HFFc6 (cell line): ENCODE measurements at regions not wholly inside any gene's neighbourhood (a gene's known extent, or its start where the extent isn't known, plus 50 kb on each side); places are given as distances from the start of the nearest gene placed in this dataset.

ENCODE experiments used
- DNase-seq: peaks from one replicate; pipeline ENCODE4 v3.0.0-alpha.2; 2018
- H3K27ac Mint-ChIP-seq: 2 replicates; pipeline ENCODE4 v1.8.0; 2020; ENCODE audit warnings: mild to moderate bottlenecking, mixed read lengths
- H3K27me3 Mint-ChIP-seq: 2 replicates; pipeline ENCODE4 v1.8.0; 2021; ENCODE audit warnings: mild to moderate bottlenecking, moderate library complexity, mixed read lengths; ENCODE audit not compliant: insufficient read depth
- H3K36me3 Mint-ChIP-seq: 2 replicates; pipeline ENCODE4 v1.8.0; 2021; ENCODE audit warnings: low read depth, mixed read lengths
- H3K4me1 Mint-ChIP-seq: 2 replicates; pipeline ENCODE4 v1.8.0; 2020; ENCODE audit warnings: low read depth, mixed read lengths
- H3K4me3 Mint-ChIP-seq: 2 replicates; pipeline ENCODE4 v1.8.0; 2020; ENCODE audit warnings: mild to moderate bottlenecking, moderate library complexity, mixed read lengths
- H3K9me3 Mint-ChIP-seq: 2 replicates; pipeline ENCODE4 v1.8.0; 2020; ENCODE audit warnings: mild to moderate bottlenecking, mixed read lengths
- CTCF ChIP-seq: fragments of 200-600 bp; sonication (generic); IDR thresholded peaks from 2 replicates; pipeline ENCODE4 v1.5.0; 2021; ENCODE audit warnings: antibody characterized with exemption, mild to moderate bottlenecking

GRCh38 chr18:41311571-41312547 is 643.2 kb upstream of the PIK3C3 start:
- H3K4me1 Mint-ChIP-seq = no peaks in the 10 kb centered on the region
- no peak for DNase-seq
- peaks cover 4% of the 10 kb centered on the region; the same call in 1 of the 2 replicates for H3K9me3 Mint-ChIP-seq
- no peak for TF ChIP-seq CTCF
- H3K4me3 Mint-ChIP-seq = no peak overlapping the region
- H3K27me3 Mint-ChIP-seq = no peaks in the 10 kb centered on the region; the same call in 1 of the 2 replicates
- no peaks in the 10 kb centered on the region for H3K36me3 Mint-ChIP-seq
- no peak overlapping the region for H3K27ac Mint-ChIP-seq

GRCh38 chr18:41297740-41298139 is 657.3 kb upstream of the PIK3C3 start:
- no peak overlapping the region for H3K4me3 Mint-ChIP-seq
- no peaks in the 10 kb centered on the region for H3K27me3 Mint-ChIP-seq
- no peaks in the 10 kb centered on the region for H3K4me1 Mint-ChIP-seq
- DNase-seq = no peak
- peaks cover 7% of the 10 kb centered on the region for H3K9me3 Mint-ChIP-seq
- H3K27ac Mint-ChIP-seq = no peak overlapping the region
- TF ChIP-seq CTCF = no peak
- H3K36me3 Mint-ChIP-seq = no peaks in the 10 kb centered on the region

- Mint-ChIP-seq H3K4me3 (no peak overlapping the region), H3K4me1 (no peaks in the 10 kb centered on the region), H3K36me3 (no peaks in the 10 kb centered on the region), H3K27ac (no peak overlapping the region), H3K27me3 (peaks cover 3% of the 10 kb centered on the region; the same call in 1 of the 2 replicates), H3K9me3 (peaks cover 7% of the 10 kb centered on the region)
- no peak for DNase-seq
- TF ChIP-seq CTCF = no peak
These were observed 685.7 kb upstream of the PIK3C3 start for GRCh38 chr18:41269294-41269693.

- no peaks in the 10 kb centered on the region for H3K4me1 Mint-ChIP-seq
- no peak overlapping the region for H3K27ac Mint-ChIP-seq
- no peaks in the 10 kb centered on the region for H3K36me3 Mint-ChIP-seq
- H3K9me3 Mint-ChIP-seq = peaks cover 7% of the 10 kb centered on the region
- no peak for TF ChIP-seq CTCF
- H3K27me3 Mint-ChIP-seq = no peaks in the 10 kb centered on the region
- no peak for DNase-seq
- no peak overlapping the region for H3K4me3 Mint-ChIP-seq
These were observed 686.8 kb upstream of the PIK3C3 start for GRCh38 chr18:41268271-41268670.

GRCh38 chr18:41266616-41267015 is 688.4 kb upstream of the PIK3C3 start:
- Mint-ChIP-seq H3K4me3 (no peak overlapping the region), H3K9me3 (peaks cover 9% of the 10 kb centered on the region), H3K27me3 (no peaks in the 10 kb centered on the region), H3K36me3 (no peaks in the 10 kb centered on the region), H3K27ac (no peak overlapping the region), H3K4me1 (no peaks in the 10 kb centered on the region)
- TF ChIP-seq CTCF = no peak
- no peak for DNase-seq
